Sigmoid colon (tissue), 6 donors: ENCODE measurements at regions not wholly inside any gene's neighbourhood (a gene's known extent, or its start where the extent isn't known, plus 50 kb on each side); places are given as distances from the start of the nearest gene placed in this dataset.

ENCODE experiments used
- DNase-seq: peaks from one replicate; pipeline ENCODE4 v3.0.0-alpha.2; 2019
- H3K27ac ChIP-seq, 4 donors: fragments of 200-600 bp; sonication (generic); one replicate each; pipeline ENCODE4 v1.5.1; 2016 to 2019; ENCODE audit warnings: mild to moderate bottlenecking in 1 of 4
- H3K27me3 ChIP-seq, 3 donors: fragments of 200-600 bp; sonication (generic); one replicate each; pipeline ENCODE4 v1.5.1; 2019; ENCODE audit warnings: mild to moderate bottlenecking in 1 of 3
- H3K36me3 ChIP-seq, 4 donors: fragments of 200-600 bp; sonication (generic); one replicate each; pipeline ENCODE4 v1.5.1; 2016 to 2019
- H3K4me1 ChIP-seq, 4 donors: fragments of 200-600 bp; sonication (generic); one replicate each; pipeline ENCODE4 v1.5.1; 2017 to 2019
- H3K4me3 ChIP-seq, 4 donors: fragments of 200-600 bp; sonication (generic); one replicate each; pipeline ENCODE4 v1.5.1; 2017 to 2019; ENCODE audit warnings: mild to moderate bottlenecking in 2 of 4, moderate library complexity in 1 of 4
- H3K9me3 ChIP-seq, 4 donors: fragments of 200-600 bp in 3 of 4; sonication (generic) in 3 of 4; one replicate each; pipeline versions ENCODE4 v1.5.1 to v1.6.1; 2013 to 2019
- EP300 ChIP-seq, 4 donors: sonication (generic); formaldehyde crosslinking; IDR thresholded peaks; one replicate each; pipeline ENCODE4 v1.6.1; 2017; ENCODE audit warnings: antibody characterized with exemption in 4 of 4
- POLR2A ChIP-seq, 2 donors: fragments of 450-650 bp; IDR thresholded peaks; one replicate each; pipeline ENCODE4 v1.6.1; 2016; ENCODE audit warnings: antibody characterized with exemption in 2 of 2, mild to moderate bottlenecking in 2 of 2, moderate library complexity in 2 of 2
- POLR2AphosphoS5 ChIP-seq, 4 donors: sonication (generic); formaldehyde crosslinking; IDR thresholded peaks; one replicate each; pipeline ENCODE4 v1.6.1; 2017; ENCODE audit warnings: antibody characterized with exemption in 4 of 4
- WGBS, 2 donors: extraction: QIAGEN DNeasy Blood & Tissue Kit; methylation state at CpG; one replicate each; pipeline ENCODE4 v1.1.7; 2013; 5-methylcytosine and 5-hydroxymethylcytosine counted together
- intact Hi-C: fragments of 100-400 bp; cut with DNase I; formaldehyde crosslinking; loops from one replicate; pipeline ENCODE4 v1.15.1; 2023
- TF ChIP-seq, protein P1 (sequence below), 4 experiments: fragments of 450-650 bp in 3 of 4; fragments of 200-600 bp in 1 of 4; IDR thresholded peaks; one replicate each; pipeline ENCODE4 v1.5.1; 2016 to 2019; ENCODE audit warnings: antibody characterized with exemption in 4 of 4, mild to moderate bottlenecking in 3 of 4, moderate library complexity in 2 of 4
- donor health status: healthy with polysubstance abuse.
- donor health status: healthy.

DNA sequence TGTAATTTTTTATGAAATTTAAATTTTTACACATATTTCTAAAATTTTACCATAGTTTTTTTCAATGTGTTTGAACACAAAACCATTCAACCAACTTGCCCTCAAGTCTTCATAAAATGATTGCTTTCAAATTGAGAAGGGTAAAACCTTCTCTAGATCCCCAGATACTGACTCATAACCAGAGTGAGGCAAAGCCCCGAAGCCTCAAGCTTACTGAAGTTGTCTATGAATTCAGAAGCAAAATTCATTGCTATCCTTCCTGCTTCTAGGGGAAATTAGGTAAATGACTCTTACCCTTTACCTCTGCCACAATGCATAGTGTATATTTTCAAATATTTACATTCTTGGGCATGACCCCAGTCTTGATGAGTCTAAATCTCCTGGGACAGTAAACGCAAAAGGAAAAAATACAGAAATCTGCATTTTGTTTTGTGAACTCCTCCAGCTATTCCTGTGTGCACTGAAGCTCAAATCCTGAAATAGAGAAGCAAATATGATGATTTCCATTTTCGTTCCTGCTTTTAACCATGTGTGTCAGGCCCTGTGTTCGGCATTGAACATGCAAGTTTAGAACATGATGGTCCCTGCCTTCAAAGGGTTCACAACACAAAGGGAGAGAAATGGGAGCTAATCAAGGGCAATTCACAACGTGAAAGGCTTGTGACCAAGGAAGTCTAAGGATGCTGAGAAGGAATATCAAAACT lies 246.3 kb downstream of the SUCLG1 start:
- intact Hi-C loops: no loop called here
- no peak overlapping the region for H3K4me3 ChIP-seq
- H3K4me1 ChIP-seq: no peaks in the 10 kb centered on the region
- no peaks in the 10 kb centered on the region for H3K27me3 ChIP-seq
- H3K27ac ChIP-seq: no peak overlapping the region
- no peak for DNase-seq
- no peaks in the 10 kb centered on the region for H3K36me3 ChIP-seq
- TF ChIP-seq POLR2A (IDR thresholded peaks at IDR 0.05) (no peak), EP300 (IDR thresholded peaks at IDR 0.05) (no peak), POLR2AphosphoS5 (IDR thresholded peaks at IDR 0.05) (no peak)
- TF ChIP-seq, protein P1, sequence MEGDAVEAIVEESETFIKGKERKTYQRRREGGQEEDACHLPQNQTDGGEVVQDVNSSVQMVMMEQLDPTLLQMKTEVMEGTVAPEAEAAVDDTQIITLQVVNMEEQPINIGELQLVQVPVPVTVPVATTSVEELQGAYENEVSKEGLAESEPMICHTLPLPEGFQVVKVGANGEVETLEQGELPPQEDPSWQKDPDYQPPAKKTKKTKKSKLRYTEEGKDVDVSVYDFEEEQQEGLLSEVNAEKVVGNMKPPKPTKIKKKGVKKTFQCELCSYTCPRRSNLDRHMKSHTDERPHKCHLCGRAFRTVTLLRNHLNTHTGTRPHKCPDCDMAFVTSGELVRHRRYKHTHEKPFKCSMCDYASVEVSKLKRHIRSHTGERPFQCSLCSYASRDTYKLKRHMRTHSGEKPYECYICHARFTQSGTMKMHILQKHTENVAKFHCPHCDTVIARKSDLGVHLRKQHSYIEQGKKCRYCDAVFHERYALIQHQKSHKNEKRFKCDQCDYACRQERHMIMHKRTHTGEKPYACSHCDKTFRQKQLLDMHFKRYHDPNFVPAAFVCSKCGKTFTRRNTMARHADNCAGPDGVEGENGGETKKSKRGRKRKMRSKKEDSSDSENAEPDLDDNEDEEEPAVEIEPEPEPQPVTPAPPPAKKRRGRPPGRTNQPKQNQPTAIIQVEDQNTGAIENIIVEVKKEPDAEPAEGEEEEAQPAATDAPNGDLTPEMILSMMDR (IDR thresholded peaks at IDR 0.05): no peak
- H3K9me3 ChIP-seq: no peaks in the 10 kb centered on the region
- WGBS, 2 donors: 63 to 66% methylated on average over 5 of the region's 5 CpGs

DNA sequence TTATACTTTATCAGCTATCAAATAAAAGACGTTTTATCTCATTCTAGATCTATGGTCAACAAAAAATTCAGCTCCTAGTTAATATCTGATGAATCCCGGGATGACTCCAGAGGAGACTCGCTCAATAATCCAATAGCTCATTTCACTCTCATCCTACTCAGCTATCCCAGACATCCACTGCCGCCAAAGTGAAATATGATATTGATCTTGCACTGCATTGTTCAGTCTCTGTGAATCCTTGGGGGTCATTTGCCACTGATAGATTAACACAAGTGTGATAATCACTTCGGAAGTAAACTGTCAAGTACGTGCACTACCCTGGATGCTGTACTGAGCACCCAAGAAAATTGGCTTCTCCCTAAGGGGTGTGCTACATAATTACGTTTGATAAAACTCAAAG lies 249.1 kb downstream of the SUCLG1 start:
- Histone ChIP-seq H3K4me1 (no peaks in the 10 kb centered on the region), H3K27ac (no peak overlapping the region), H3K36me3 (no peaks in the 10 kb centered on the region), H3K27me3 (no peaks in the 10 kb centered on the region), H3K9me3 (no peaks in the 10 kb centered on the region), H3K4me3 (no peak overlapping the region)
- intact Hi-C loops: no loop called here
- TF ChIP-seq EP300 (IDR thresholded peaks at IDR 0.05) (no peak), POLR2A (IDR thresholded peaks at IDR 0.05) (no peak), POLR2AphosphoS5 (IDR thresholded peaks at IDR 0.05) (no peak)
- TF ChIP-seq, protein P1 (IDR thresholded peaks at IDR 0.05): no peak
- no peak for DNase-seq
- WGBS, 2 donors: 45 to 76% methylated on average over 7 of the region's 7 CpGs

DNA sequence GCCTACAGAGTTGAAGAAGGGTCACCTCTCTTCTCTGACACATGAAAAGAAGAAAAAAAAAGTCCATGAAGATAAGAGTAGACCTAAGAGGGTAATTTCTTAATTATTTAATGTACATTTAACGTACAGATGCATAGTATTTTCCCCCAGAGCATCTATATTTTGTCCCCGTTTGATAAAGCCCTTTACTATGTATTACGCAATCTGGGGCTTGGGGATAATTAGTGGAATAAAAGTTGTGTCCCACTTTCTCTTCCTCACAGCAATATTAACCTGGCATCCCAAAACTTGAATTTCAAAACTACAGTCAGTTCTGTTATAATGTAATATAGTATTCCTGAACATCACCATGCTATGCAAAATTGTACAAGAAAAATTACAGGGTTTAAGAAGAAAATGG lies 254.1 kb downstream of the SUCLG1 start:
- intact Hi-C loops: no loop called here
- Histone ChIP-seq H3K4me1 (no peaks in the 10 kb centered on the region), H3K27ac (no peak overlapping the region), H3K4me3 (no peak overlapping the region), H3K36me3 (no peaks in the 10 kb centered on the region), H3K27me3 (no peaks in the 10 kb centered on the region), H3K9me3 (peaks cover 0 to 3% (median 0%) of the 10 kb centered on the region in 4 donors)
- DNase-seq: no peak
- TF ChIP-seq POLR2A (IDR thresholded peaks at IDR 0.05): no peak
- WGBS, 2 donors: 80 to 90% methylated on average over 3 of the region's 3 CpGs

DNA sequence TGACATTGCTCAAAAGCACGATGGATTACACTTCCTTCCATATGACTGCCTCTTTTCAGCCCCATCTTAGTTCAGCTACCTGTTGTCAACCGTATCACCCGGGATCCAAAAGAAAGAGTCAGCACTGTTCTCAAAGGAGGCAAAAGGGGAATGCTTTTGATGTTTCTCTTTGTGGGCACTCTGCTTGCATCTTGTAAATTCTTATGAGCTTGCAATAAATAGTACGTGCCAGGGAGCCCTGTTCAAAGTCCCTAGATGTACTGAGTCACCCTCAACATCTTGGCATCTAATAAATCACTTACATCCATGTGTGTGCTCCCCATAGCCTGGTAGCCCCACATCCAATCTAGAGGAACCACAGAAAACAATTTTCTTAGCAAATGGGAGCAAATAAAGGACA lies 256.9 kb downstream of the SUCLG1 start:
- Histone ChIP-seq H3K36me3 (no peaks in the 10 kb centered on the region), H3K4me3 (no peak overlapping the region), H3K9me3 (peaks cover 0 to 3% (median 0%) of the 10 kb centered on the region in 4 donors), H3K27ac (no peak overlapping the region), H3K4me1 (no peaks in the 10 kb centered on the region), H3K27me3 (no peaks in the 10 kb centered on the region)
- 48 to 80% methylated on average over 4 of the region's 4 CpGs for WGBS, 2 donors
- intact Hi-C loops: no loop called here
- DNase-seq: no peak
- TF ChIP-seq, protein P1 (IDR thresholded peaks at IDR 0.05): no peak
- no peak for TF ChIP-seq POLR2A (IDR thresholded peaks at IDR 0.05)

DNA sequence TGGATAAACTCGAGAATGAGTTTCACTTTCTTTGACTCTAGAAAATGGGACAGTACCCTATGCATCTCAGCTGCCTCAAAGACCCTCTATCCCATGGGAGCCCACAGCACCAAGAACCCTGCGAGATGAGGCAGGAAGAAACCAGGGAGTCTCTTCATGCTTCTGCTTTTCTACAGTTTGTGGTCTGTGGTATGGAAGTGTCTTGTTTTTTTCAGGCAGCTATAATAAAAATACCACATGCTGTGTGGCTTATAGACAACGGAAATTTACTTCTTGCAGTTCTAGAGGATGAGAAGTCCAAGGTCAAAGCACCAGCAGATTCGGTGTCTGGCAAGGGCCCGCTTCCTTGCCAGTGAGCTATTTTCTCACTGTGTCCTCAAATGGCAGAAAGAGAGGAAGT lies 257.9 kb downstream of the SUCLG1 start:
- intact Hi-C loops: no loop called here
- WGBS, 2 donors: 49 to 70% methylated on average over 5 of the region's 5 CpGs
- Histone ChIP-seq H3K4me1 (no peaks in the 10 kb centered on the region), H3K27me3 (no peaks in the 10 kb centered on the region), H3K27ac (no peak overlapping the region), H3K36me3 (no peaks in the 10 kb centered on the region), H3K4me3 (no peak overlapping the region), H3K9me3 (peaks cover 0 to 3% (median 0%) of the 10 kb centered on the region in 4 donors)
- no peak for DNase-seq
- TF ChIP-seq POLR2A (IDR thresholded peaks at IDR 0.05): no peak
- TF ChIP-seq EP300 (IDR thresholded peaks at IDR 0.05): no peak
- TF ChIP-seq POLR2AphosphoS5 (IDR thresholded peaks at IDR 0.05): no peak
- TF ChIP-seq, protein P1 (IDR thresholded peaks at IDR 0.05): no peak
